ENCODE measurements at regions not wholly inside any gene's neighbourhood (a gene's known extent, or its start where the extent isn't known, plus 50 kb on each side); places are given as distances from the start of the nearest gene placed in this dataset.
"Not testable (repeated sequence)": the region's sequence is repeated elsewhere in the genome, so short reads cannot be mapped to it uniquely, and the experiment has no call there.

DNA sequence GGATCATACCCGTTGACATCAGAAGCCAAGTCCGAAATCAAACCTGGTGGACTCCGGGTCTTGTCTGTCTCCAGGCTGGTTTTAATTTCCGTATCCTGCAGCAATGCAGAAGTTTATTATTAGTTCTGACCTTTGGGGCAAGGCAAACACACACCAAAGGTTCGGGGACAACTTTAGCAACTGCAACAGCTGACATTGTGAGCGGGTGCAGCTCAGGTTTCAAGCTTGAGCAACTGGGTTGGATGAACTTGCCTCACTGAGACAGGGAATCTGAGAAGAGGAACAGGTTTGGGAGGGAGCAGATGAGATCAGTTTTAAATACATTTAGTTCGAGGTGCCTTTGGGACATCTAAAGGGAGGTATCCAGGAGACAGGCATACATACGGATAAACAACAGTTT, 110.7 kb downstream of the GNL3L start:
- H3K4me1 ChIP-seq, result peaks cover 0 to 9% (median 0%) of the 10 kb centered on the region in 3 donors
- peak overlapping the region in 3 of 4 donors; percentile 90 to 92 (median 91) for H3K27ac ChIP-seq
- H3K4me3 ChIP-seq, result no peak overlapping the region
- H3K9me3 ChIP-seq, result no peaks in the 10 kb centered on the region
- no peak for DNase-seq
- intact Hi-C loops (cut with DNase I), result no loop called here
- no peaks in the 10 kb centered on the region for H3K27me3 ChIP-seq
- no peak for TF ChIP-seq POLR2A (IDR thresholded peaks at IDR 0.05)
- no peak for TF ChIP-seq CTCF (IDR thresholded peaks at IDR 0.05)
- 56 to 57% methylated on average over 2 to 8 of the region's 8 CpGs for WGBS, 2 donors
- H3K36me3 ChIP-seq, result no peaks in the 10 kb centered on the region

GRCh38 chrX:54641530-54641929, 111.5 kb downstream of the GNL3L start:
- no peak for DNase-seq
- TF ChIP-seq POLR2A (IDR thresholded peaks at IDR 0.05) (no peak), CTCF (IDR thresholded peaks at IDR 0.05) (no peak)

GRCh38 chrX:54647607-54648006, 117.6 kb downstream of the GNL3L start:
- H3K27ac ChIP-seq; H3K27me3 ChIP-seq; H3K4me1 ChIP-seq; DNase-seq; intact Hi-C loops (cut with DNase I); H3K36me3 ChIP-seq; H3K4me3 ChIP-seq; H3K9me3 ChIP-seq: not testable (repeated sequence)
- WGBS, 2 donors, result 68 to 98% methylated on average over 4 of the region's 4 CpGs

More at GRCh38 chrX:54641530-54641929, 111.5 kb downstream of the GNL3L start:
- intact Hi-C loops (cut with DNase I), result no loop called here
- no peaks in the 10 kb centered on the region for H3K36me3 ChIP-seq
- peaks cover 0 to 9% (median 0%) of the 10 kb centered on the region in 3 donors for H3K4me1 ChIP-seq
- no peak overlapping the region for H3K27ac ChIP-seq
- no peaks in the 10 kb centered on the region for H3K27me3 ChIP-seq
- H3K4me3 ChIP-seq, result no peak overlapping the region
- no peaks in the 10 kb centered on the region for H3K9me3 ChIP-seq

DNA sequence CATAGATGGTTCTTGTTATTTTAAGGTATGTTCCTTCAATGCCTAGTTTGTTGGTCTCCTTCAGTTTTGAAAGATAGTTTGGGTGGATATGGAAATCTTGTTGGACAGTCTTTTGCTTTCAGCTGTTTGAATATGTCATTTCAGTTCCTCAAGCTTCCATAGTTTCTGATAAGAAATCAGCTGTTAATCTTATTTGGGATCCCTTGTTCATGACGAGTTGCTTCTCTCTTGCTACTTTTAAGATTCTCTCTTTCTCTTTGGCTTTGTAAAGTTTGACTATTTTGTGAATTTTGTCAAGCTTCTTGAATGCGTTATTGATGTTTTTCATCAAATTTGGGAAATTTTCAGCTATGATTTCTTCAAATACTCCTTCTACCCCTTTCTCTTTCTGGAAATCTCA, 129.5 kb downstream of the GNL3L start:
- no peak for TF ChIP-seq POLR2A (IDR thresholded peaks at IDR 0.05)
- TF ChIP-seq CTCF (IDR thresholded peaks at IDR 0.05), result no peak
- Histone ChIP-seq H3K9me3 (no peaks in the 10 kb centered on the region), H3K4me3 (no peak overlapping the region), H3K27me3 (no peaks in the 10 kb centered on the region), H3K4me1 (no peaks in the 10 kb centered on the region), H3K27ac (no peak overlapping the region), H3K36me3 (no peaks in the 10 kb centered on the region)
- no peak for DNase-seq
- 64 to 84% methylated on average over 2 of the region's 2 CpGs for WGBS, 2 donors
- intact Hi-C loops (cut with DNase I), result no loop called here

- no peaks in the 10 kb centered on the region for H3K36me3 ChIP-seq
- DNase-seq, result no peak
- intact Hi-C loops (cut with DNase I), result no loop called here
- 50 to 80% methylated on average over 1 of the region's 1 CpG for whole genome bisulfite sequencing, 2 donors
- no peak overlapping the region for H3K27ac ChIP-seq
- H3K27me3 ChIP-seq, result no peaks in the 10 kb centered on the region
- peaks cover 0 to 6% (median 0%) of the 10 kb centered on the region in 3 donors for H3K9me3 ChIP-seq
- H3K4me3 ChIP-seq, result no peak overlapping the region
- no peaks in the 10 kb centered on the region for H3K4me1 ChIP-seq
- TF ChIP-seq POLR2A (IDR thresholded peaks at IDR 0.05), result no peak
- no peak for TF ChIP-seq CTCF (IDR thresholded peaks at IDR 0.05)
Observed at GRCh38 chrX:54675762-54676161, 122.3 kb downstream of the ITIH6 start.

DNA sequence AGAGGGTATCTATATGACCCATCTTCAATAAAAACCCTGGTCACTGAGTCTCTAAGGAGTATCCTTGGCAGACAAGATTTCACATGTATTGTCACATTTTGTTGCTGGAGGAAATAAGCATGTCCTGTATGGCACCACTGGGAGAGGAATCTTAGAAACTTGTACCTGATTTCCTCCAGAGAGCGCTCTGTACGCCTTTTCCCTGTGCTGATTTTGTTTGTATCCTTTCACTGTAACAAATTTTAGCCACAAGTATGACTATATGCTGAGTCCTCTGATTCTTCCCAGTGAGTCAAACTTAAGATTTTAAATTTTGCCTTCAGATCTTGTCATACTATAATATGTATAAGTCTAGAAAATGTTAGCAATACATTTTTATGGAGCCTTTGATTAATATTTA, 102.8 kb downstream of the ITIH6 start:
- H3K4me3 ChIP-seq, result no peak overlapping the region
- no peaks in the 10 kb centered on the region for H3K36me3 ChIP-seq
- no peaks in the 10 kb centered on the region for H3K27me3 ChIP-seq
- H3K9me3 ChIP-seq, result no peaks in the 10 kb centered on the region
- TF ChIP-seq CTCF (IDR thresholded peaks at IDR 0.05) (no peak), POLR2A (IDR thresholded peaks at IDR 0.05) (no peak)
- H3K4me1 ChIP-seq, result no peaks in the 10 kb centered on the region
- intact Hi-C loops (cut with DNase I), result no loop called here
- WGBS, 2 donors, result 63 to 85% methylated on average over 2 of the region's 2 CpGs
- no peak for DNase-seq
- no peak overlapping the region for H3K27ac ChIP-seq
